ENCODE measurements at regions not wholly inside any gene's neighbourhood (a gene's known extent, or its start where the extent isn't known, plus 50 kb on each side); places are given as distances from the start of the nearest gene placed in this dataset.

- DNase-seq: no peak
Measured at GRCh38 chr1:25034736-25035522, 104.9 kb upstream of the RUNX3 start.

DNA sequence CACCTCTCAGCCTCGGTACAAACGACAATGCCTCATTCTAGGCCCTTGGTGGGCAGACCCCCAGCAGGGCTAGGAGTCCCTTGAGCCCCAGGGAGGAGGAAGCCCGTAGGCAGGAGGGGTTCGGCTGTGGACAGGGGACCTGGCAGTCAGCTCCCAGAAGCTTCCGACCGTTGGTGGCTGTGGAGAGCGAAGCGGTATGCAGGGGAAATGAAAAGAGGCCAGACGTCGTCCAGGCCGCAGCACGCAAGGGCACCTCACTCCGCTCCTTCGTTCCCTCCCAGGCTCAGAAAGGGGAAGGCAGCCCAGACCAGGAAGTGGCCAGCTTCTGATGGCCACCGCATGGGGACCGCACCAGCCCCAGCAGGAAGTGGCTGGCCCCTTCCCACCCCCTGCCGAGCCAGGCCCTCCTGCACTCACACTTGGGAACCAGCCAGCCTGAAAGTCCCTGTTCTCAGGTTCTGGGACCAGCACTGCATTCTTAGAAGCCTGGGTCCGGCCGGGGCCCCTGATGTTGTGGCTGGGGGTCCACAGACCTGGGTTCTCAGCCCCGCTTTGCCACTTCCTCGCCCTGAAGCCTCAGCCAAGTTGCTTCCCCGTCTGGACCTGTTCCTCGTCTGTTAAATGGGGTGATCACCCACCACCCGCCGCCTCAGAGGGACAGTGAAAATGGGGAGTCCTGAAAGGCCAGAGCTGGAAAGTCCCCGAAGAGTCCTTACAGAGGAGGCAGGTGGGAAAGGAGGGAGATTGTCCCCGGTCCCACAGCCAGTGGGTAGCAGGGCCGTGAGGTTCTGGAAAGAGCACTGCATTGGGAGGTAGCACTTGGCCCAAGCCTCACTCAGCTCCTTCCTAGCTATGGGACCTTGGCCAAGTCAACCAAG, 104.0 kb upstream of the RUNX3 start:
- no peak for DNase-seq

- no peak for DNase-seq
Measured at GRCh38 chr1:25033030-25033827, 103.2 kb upstream of the RUNX3 start.

DNA sequence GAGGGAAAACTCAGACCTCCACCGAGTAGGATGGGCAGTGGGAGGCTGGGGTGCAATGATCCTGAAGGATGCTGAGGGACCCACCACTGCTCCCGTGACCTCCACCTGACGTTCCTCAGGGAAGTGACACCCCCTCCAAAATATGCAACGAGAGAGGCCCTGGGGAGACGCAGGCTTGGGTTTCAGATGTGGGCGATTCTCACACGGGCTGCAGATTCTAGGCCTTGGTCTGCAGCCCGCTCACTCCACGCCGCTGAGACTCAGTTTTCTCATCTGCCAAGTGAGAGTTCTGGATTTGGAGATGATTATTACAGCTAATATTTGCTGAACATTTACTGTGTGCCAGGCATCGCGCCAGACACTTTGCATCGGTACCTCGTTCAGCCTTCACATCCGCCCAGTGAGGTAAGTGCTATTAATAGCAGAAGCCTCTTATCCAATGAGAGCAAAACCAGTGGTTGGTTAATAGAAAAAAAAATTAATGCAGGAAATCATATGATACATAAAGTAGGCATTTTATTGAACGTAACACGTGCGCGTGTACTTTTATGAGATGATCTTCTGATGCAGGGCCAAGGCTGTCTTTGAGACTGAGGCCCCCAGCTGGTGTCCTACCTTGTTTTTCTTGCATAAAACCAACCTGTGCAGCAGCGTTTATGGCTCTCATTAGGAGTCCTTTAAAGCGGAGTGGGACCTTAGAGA, 102.0 kb upstream of the RUNX3 start:
- peak in 1 of 4 experiments; percentile 42 for DNase-seq

- no peak for DNase-seq
Measured at GRCh38 chr1:25031601-25031965, 101.5 kb upstream of the RUNX3 start.

DNA sequence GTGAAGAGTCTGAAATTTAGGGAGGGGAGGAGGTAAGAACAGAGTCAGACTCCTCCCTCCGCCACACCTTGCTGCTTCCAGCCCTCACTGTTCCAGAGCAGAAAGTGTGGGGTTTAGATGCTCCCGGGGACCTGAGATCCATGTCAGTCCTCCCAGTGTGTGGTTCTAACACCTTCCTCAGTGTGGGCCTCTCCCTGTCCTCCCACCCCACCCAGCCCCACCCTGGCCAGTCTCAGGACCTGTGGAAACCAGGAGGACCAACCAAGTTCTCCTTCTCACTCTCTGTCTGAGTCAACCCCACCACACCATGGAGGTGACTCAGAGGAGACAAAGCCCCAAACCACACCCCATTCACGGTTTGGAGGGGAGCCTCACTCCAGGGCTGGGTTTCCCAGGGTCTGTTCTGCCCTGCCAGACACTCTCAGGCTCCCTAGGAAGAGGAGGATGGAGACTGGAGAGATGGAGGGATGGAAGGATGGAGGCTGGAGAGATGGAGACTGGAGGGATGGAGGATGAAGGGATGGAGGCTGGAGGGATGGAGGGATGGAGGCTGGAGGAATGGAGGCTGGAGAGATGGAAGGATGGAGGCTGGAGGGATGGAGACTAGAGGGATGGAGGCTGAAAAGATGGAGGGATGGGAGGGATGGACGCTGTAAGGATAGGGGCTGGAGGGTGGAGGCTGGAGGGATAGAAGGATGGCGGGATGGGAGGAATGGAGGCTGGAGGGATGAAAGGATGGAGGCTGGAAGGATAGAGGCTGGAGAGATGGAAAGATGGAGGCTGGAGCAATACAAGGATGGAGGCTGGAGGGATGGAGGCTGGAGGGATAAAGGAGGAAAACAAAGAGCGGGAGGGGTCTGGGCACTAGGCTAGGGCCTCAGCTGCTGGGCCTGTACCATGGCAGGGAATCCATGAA, 100.9 kb upstream of the RUNX3 start:
- peak in 3 of 4 experiments; percentile 33 to 43 (median 39) for DNase-seq

- no peak for DNase-seq
Measured at GRCh38 chr1:25030012-25030411, 99.9 kb upstream of the RUNX3 start.

GRCh38 chr1:25028907-25029599, 99.0 kb upstream of the RUNX3 start:
- no peak for DNase-seq

DNA sequence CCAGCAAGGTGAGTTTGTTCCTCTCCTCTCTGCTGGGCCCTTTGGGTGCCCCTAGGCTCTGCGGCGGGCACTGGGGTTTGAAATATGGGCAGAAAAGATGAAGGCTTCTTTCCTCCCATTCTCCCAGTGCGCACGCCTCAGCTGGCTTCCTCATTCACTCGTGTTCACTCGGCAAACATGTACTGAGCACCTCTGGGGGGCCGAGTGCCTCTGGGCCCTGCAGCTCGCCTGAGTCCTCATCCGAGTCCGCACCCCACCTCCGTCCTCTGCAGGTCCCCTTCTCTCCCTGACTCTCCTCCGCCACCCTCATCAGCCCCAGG, 98.5 kb upstream of the RUNX3 start:
- DNase-seq: no peak

GRCh38 chr1:25027822-25028586, 97.9 kb upstream of the RUNX3 start:
- no peak for DNase-seq

DNA sequence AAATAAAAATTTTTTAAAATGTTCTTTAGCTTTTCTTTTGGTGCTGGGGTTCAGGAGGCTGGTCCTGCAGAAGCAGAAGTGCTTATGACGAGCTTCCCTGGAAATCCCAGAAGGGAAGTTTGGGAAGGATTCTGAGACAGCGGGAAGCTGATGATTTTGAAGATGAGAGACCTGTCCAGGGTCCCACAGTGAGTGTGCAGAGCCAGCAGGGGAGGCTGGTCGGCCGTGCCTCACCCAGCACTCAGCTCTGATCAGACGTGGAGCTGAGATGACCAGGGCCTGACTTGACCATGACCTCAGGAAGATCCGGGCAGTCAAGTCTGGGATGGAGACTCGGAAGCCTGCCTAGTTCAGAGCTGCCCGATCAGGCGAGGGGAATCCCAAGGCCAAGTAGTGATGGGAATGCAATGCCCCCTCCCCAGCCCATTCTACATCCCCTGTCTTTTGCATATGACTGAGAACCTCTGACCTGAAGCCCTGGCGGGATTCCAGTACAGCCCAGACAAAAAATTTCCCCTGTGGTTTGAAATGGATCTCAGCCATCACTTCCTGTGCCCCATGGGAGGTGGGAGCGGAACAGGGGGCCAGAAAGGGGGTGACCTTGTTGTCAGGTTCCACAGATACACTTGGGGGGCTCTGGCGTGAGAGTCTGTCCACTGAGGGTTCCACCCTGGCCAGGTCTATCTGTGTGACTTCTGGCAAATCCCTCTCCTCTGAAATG, 96.8 kb upstream of the RUNX3 start:
- no peak for DNase-seq

DNA sequence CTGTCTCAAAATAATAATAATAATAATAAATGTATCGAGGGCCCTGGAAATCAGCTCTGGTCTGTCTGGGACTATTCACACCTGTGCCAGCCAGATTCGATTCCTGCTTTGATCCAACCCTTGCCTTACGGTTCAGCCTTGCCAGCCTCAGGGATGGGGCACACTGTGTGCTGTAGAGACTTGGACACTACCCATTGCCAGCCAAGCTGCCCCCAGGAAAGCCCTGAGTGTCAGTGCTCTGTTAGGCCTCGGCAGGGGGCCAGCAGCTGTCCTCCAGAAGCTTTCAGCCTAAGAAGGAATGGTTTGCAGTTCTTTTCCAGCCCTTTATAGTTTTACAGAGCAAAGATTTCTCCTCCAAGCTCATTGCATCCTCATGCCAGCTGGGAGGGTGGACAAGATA, 96.2 kb upstream of the RUNX3 start:
- no peak for DNase-seq

DNA sequence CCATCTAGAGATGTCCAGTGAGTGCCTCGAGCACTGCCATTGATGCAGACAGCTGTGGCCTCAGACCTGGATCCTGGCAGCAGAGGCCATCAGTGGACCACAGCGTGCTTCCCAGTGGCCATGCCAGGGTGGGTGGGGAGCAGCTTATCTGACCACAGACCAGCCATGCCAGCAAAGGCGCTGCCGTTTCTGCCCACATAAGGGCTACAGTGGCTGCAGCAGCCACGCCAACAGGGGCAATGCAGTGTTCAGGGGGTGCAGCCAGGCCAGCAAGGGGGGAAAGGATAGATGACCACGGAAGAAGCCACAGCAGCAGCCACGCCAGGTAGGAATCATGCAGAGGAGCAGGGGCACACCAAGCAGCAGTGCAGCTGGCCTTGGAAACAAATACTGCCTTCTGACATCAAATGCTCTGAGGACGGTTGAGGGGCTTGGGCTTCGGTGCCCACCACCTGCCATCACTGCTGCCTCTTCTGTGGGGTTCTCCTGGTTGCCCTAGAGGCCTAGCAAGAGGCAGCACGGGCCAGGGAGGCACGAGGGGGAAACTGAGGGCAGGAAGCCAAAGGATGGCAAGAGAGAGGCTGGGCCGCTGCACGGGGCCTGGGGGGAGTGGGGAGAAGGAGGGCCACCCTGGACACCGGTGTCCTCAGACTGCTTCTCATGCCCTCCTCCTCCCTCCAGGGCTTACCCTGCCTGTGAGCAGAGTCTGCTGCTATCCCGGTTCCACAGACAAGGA, 94.7 kb upstream of the RUNX3 start:
- DNase-seq: no peak

- DNase-seq: no peak
Measured at GRCh38 chr1:25023826-25024225, 93.8 kb upstream of the RUNX3 start.

DNA sequence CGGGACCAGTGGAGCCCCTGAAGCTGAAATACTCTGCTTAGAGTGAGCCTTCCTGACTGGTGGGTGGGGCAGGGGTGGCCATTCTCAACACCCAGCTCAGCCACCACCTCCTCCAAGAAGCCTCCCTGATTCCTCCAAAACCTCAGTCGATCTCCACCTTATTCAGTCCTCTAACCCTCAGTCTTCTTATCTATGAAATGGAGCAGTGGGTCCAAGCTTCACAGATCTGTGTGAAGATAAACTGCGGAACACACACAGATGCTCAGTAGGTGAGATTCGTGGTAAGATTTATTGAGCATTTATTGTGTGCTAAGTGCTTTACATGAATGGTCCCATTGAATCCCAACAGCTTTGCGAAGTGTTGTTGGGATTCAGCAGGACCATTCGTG, 93.1 kb upstream of the RUNX3 start:
- DNase-seq: no peak

GRCh38 chr1:25022361-25023189, 92.5 kb upstream of the RUNX3 start:
- DNase-seq: peak; percentile 64 to 93 (median 82)

GRCh38 chr1:25021591-25022215, 91.6 kb upstream of the RUNX3 start:
- DNase-seq: no peak

Data from activated naive CD4-positive, alpha-beta T cell (primary cell).